ENCODE measurements at regions not wholly inside any gene's neighbourhood (a gene's known extent, or its start where the extent isn't known, plus 50 kb on each side); places are given as distances from the start of the nearest gene placed in this dataset.

GRCh38 chr14:55523321-55523720 lies 56.7 kb upstream of the KTN1 start (continued):
- TF ChIP-seq CHCHD3 (CRISPR knock-in tag; IDR thresholded peaks at IDR 0.05): no peak
